Right renal cortex interstitium (tissue), 3 donors: ENCODE measurements at regions not wholly inside any gene's neighbourhood (a gene's known extent, or its start where the extent isn't known, plus 50 kb on each side); places are given as distances from the start of the nearest gene placed in this dataset.
"Not testable (repeated sequence)": the region's sequence is repeated elsewhere in the genome, so short reads cannot be mapped to it uniquely, and the experiment has no call there.

Source experiments
- DNase-seq, 3 donors: peaks; one replicate each; pipeline ENCODE4 v3.0.0-alpha.2; 2013; ENCODE audit warnings: low read depth in 3 of 3, low spot score in 2 of 3

GRCh38 chr3:1456781-1457311, 364.0 kb downstream of the CNTN6 start:
- DNase-seq: no peak

- no peak for DNase-seq
These were observed 369.5 kb downstream of the CNTN6 start for GRCh38 chr3:1462371-1462770.

GRCh38 chr3:1462856-1463450, 370.1 kb downstream of the CNTN6 start:
- no peak for DNase-seq

- not testable (repeated sequence) for DNase-seq
These were observed 372.3 kb downstream of the CNTN6 start for GRCh38 chr3:1465091-1465490.

- no peak for DNase-seq
These were observed 375.3 kb downstream of the CNTN6 start for GRCh38 chr3:1468145-1468544.

GRCh38 chr3:1469248-1469647, 376.4 kb downstream of the CNTN6 start:
- no peak for DNase-seq

GRCh38 chr3:1469687-1470086, 376.9 kb downstream of the CNTN6 start:
- no peak for DNase-seq

GRCh38 chr3:1477669-1478068, 384.8 kb downstream of the CNTN6 start:
- DNase-seq: no peak

GRCh38 chr3:1495466-1495865, 402.6 kb downstream of the CNTN6 start:
- no peak for DNase-seq

GRCh38 chr3:1499694-1500093, 406.9 kb downstream of the CNTN6 start:
- no peak for DNase-seq

GRCh38 chr3:1501406-1502115, 408.7 kb downstream of the CNTN6 start:
- DNase-seq: no peak

GRCh38 chr3:1506090-1506489, 413.3 kb downstream of the CNTN6 start:
- no peak for DNase-seq

- no peak for DNase-seq
These were observed 420.8 kb downstream of the CNTN6 start for GRCh38 chr3:1513662-1514061.

- DNase-seq: no peak
These were observed 423.1 kb downstream of the CNTN6 start for GRCh38 chr3:1515882-1516281.

GRCh38 chr3:1527786-1528185, 435.0 kb downstream of the CNTN6 start:
- DNase-seq: no peak

- no peak for DNase-seq
These were observed 435.8 kb downstream of the CNTN6 start for GRCh38 chr3:1528621-1529020.

- DNase-seq: no peak
These were observed 436.9 kb downstream of the CNTN6 start for GRCh38 chr3:1529676-1530075.

- DNase-seq: no peak
These were observed 439.2 kb downstream of the CNTN6 start for GRCh38 chr3:1531981-1532380.

GRCh38 chr3:1532935-1533606, 440.2 kb downstream of the CNTN6 start:
- no peak for DNase-seq

GRCh38 chr3:1533763-1534162, 440.9 kb downstream of the CNTN6 start:
- no peak for DNase-seq

GRCh38 chr3:1534252-1534651, 441.4 kb downstream of the CNTN6 start:
- no peak for DNase-seq

- DNase-seq: no peak
These were observed 442.5 kb downstream of the CNTN6 start for GRCh38 chr3:1535361-1535760.
